ENCODE measurements at regions not wholly inside any gene's neighbourhood (a gene's known extent, or its start where the extent isn't known, plus 50 kb on each side); places are given as distances from the start of the nearest gene placed in this dataset.

DNA sequence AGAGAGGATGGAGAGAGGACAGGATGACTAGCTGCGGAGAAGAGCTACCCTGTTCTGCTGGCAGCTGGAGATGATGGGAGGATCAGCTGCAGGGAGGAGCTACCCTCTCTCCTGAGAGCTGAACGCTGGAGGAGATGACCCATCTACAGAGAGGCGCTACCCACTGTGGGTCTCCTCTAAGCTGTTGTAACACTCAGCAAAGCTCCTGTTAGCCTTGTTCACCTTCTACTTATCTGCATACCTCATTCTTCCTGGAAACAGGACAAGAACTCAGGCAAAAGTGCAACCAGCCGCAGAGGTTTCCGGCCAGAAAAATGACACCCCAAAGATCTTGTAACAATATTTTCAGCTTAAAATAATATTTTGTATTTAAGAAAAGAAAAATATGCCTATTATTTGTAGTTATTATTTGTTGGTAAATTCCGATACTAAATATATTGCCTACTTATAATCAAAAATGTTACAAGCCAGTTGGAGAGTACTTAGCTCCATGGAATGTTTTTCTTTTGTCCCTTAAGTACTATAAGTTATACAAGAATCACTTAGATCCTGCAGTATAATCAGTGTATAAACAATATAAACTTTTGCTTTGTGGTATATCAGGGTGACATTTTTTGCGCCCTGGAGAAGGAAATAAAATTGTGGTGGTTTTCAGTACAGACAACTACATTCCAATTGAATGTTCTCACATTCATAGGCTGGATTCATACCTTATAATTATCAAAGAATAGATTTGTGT lies 1188.0 kb upstream of the CADM2 start:
- no peak for TF ChIP-seq CTCF (IDR thresholded peaks at IDR 0.05; ENCODE audit: low read length)
- TF ChIP-seq EZH2phosphoT487 (IDR thresholded peaks at IDR 0.05; ENCODE audit: low read length) = no peak
- no peak for TF ChIP-seq EZH2 (optimal IDR thresholded peaks at IDR 0.05; ENCODE audit: low read depth, low read length)
- Histone ChIP-seq H3K36me3 (replicated peaks; ENCODE audit: insufficient read depth, low read length) (no peaks in the 10 kb centered on the region), H3K4me3 (ENCODE audit: low read length) (no peak overlapping the region), H2AFZ (ENCODE audit: low read length) (no peak overlapping the region), H3F3A (ENCODE audit: insufficient read depth, low read length) (no peaks in the 10 kb centered on the region), H3K27ac (ENCODE audit: low read length) (no peak overlapping the region), H3K27me3 (replicated peaks; ENCODE audit: insufficient read depth, low read length) (no peaks in the 10 kb centered on the region), H3K4me2 (ENCODE audit: low read depth, low read length) (no peak overlapping the region), H3K9me3 (replicated peaks; ENCODE audit: insufficient read depth, low read length) (no peaks in the 10 kb centered on the region), H3K79me2 (ENCODE audit: low read length) (no peaks in the 10 kb centered on the region), H3K4me1 (ENCODE audit: low read length) (no peaks in the 10 kb centered on the region), H4K20me1 (ENCODE audit: insufficient read depth, low read length) (no peaks in the 10 kb centered on the region), H3K9ac (ENCODE audit: low read length) (no peak overlapping the region), H3K9me2 (replicated peaks; ENCODE audit: insufficient read depth, low read length) (no peaks in the 10 kb centered on the region)
- no peak for DNase-seq

GRCh38 chr3:83802801-83803200 lies 1156.0 kb upstream of the CADM2 start:
- Histone ChIP-seq H3F3A (ENCODE audit: insufficient read depth, low read length) (no peaks in the 10 kb centered on the region), H2AFZ (ENCODE audit: low read length) (no peak overlapping the region), H3K9me2 (replicated peaks; ENCODE audit: insufficient read depth, low read length) (no peaks in the 10 kb centered on the region), H3K4me1 (ENCODE audit: low read length) (no peaks in the 10 kb centered on the region), H3K4me2 (ENCODE audit: low read depth, low read length) (no peak overlapping the region), H3K9ac (ENCODE audit: low read length) (no peak overlapping the region), H3K27me3 (replicated peaks; ENCODE audit: insufficient read depth, low read length) (no peaks in the 10 kb centered on the region), H4K20me1 (ENCODE audit: insufficient read depth, low read length) (no peaks in the 10 kb centered on the region), H3K4me3 (ENCODE audit: low read length) (no peak overlapping the region), H3K9me3 (replicated peaks; ENCODE audit: insufficient read depth, low read length) (no peaks in the 10 kb centered on the region), H3K36me3 (replicated peaks; ENCODE audit: insufficient read depth, low read length) (no peaks in the 10 kb centered on the region), H3K27ac (ENCODE audit: low read length) (no peak overlapping the region), H3K79me2 (ENCODE audit: low read length) (no peaks in the 10 kb centered on the region)
- DNase-seq = no peak
- TF ChIP-seq EZH2 (optimal IDR thresholded peaks at IDR 0.05; ENCODE audit: low read depth, low read length) = no peak
- no peak for TF ChIP-seq EZH2phosphoT487 (IDR thresholded peaks at IDR 0.05; ENCODE audit: low read length)
- no peak for TF ChIP-seq CTCF (IDR thresholded peaks at IDR 0.05; ENCODE audit: low read length)

- H2AFZ ChIP-seq (ENCODE audit: low read length) = no peak overlapping the region
- no peak overlapping the region for H3K27ac ChIP-seq (ENCODE audit: low read length)
- no peaks in the 10 kb centered on the region for H4K20me1 ChIP-seq (ENCODE audit: insufficient read depth, low read length)
- H3K27me3 ChIP-seq (replicated peaks; ENCODE audit: insufficient read depth, low read length) = no peaks in the 10 kb centered on the region
- no peak overlapping the region for H3K4me2 ChIP-seq (ENCODE audit: low read depth, low read length)
- no peaks in the 10 kb centered on the region for H3K36me3 ChIP-seq (replicated peaks; ENCODE audit: insufficient read depth, low read length)
- no peak overlapping the region for H3K4me3 ChIP-seq (ENCODE audit: low read length)
- no peaks in the 10 kb centered on the region for H3K79me2 ChIP-seq (ENCODE audit: low read length)
- TF ChIP-seq EZH2phosphoT487 (IDR thresholded peaks at IDR 0.05; ENCODE audit: low read length) = no peak
- no peak for TF ChIP-seq EZH2 (optimal IDR thresholded peaks at IDR 0.05; ENCODE audit: low read depth, low read length)
- TF ChIP-seq CTCF (IDR thresholded peaks at IDR 0.05; ENCODE audit: low read length) = no peak
- H3K9ac ChIP-seq (ENCODE audit: low read length) = no peak overlapping the region
- no peaks in the 10 kb centered on the region for H3F3A ChIP-seq (ENCODE audit: insufficient read depth, low read length)
- H3K9me2 ChIP-seq (replicated peaks; ENCODE audit: insufficient read depth, low read length) = no peaks in the 10 kb centered on the region
- 0 out of 2 replicates have a peak, but pooled peaks cover 3% of the 10 kb centered on the region for H3K9me3 ChIP-seq (replicated peaks; ENCODE audit: insufficient read depth, low read length)
- H3K4me1 ChIP-seq (ENCODE audit: low read length) = no peaks in the 10 kb centered on the region
- DNase-seq = no peak
Observed at GRCh38 chr3:83807511-83807910, 1151.3 kb upstream of the CADM2 start.
